CD4-positive, alpha-beta memory T cell (primary cell): ENCODE measurements at regions not wholly inside any gene's neighbourhood (a gene's known extent, or its start where the extent isn't known, plus 50 kb on each side); places are given as distances from the start of the nearest gene placed in this dataset.

Experiments
- CTCF ChIA-PET: fragments of 350-600 bp; sonication (Branson Sonifier 250); formaldehyde crosslinking; loops from one replicate; lab custom pipeline; 2021; ENCODE audit warnings: inconsistent platforms; ENCODE audit not compliant: partially characterized antibody; lab: Charles Lee
- POLR2A ChIA-PET: fragments of 350-600 bp; sonication (Branson Sonifier 250); formaldehyde crosslinking; loops from one replicate; lab custom pipeline; 2021; ENCODE audit not compliant: partially characterized antibody; lab: Charles Lee
- DNase-seq, 5 donors: peaks; one replicate each; pipeline versions ENCODE4 v3.0.0 to v3.0.0-alpha.2; 2020 to 2022; ENCODE audit warnings: mixed read lengths in 1 of 5
- H3K27ac ChIP-seq: one replicate; pipeline ENCODE4 v1.7.0; 2013; ENCODE audit warnings: low read depth, low read length
- H3K27me3 ChIP-seq: 2 replicates; pipeline ENCODE4 v1.7.0; 2013; ENCODE audit warnings: mild to moderate bottlenecking, low read length, moderate library complexity; ENCODE audit not compliant: insufficient read depth
- H3K36me3 ChIP-seq: 2 replicates; pipeline ENCODE4 v1.7.0; 2013; ENCODE audit warnings: mild to moderate bottlenecking, low read length, moderate library complexity; ENCODE audit not compliant: insufficient read depth
- H3K4me1 ChIP-seq: 2 replicates; pipeline ENCODE4 v1.7.0; 2013; ENCODE audit warnings: mild to moderate bottlenecking, low read length, moderate library complexity; ENCODE audit not compliant: insufficient read depth
- H3K4me3 ChIP-seq, 2 donors: one replicate each; pipeline ENCODE4 v1.7.0; 2013; ENCODE audit warnings: low read length in 2 of 2, mild to moderate bottlenecking in 1 of 2
- H3K9me3 ChIP-seq, 2 donors: one replicate each; pipeline ENCODE4 v1.7.0; 2013; ENCODE audit warnings: low read length in 2 of 2, control low read depth in 1 of 2; ENCODE audit not compliant: control insufficient read depth in 1 of 2
- H3K27ac Mint-ChIP-seq, 7 donors: one replicate each; pipeline ENCODE4 v1.8.0; 2020 to 2021; ENCODE audit warnings: mixed read lengths in 7 of 7, mild to moderate bottlenecking in 6 of 7, inconsistent platforms in 3 of 7, moderate library complexity in 3 of 7
- H3K27me3 Mint-ChIP-seq, 2 donors: one replicate each; pipeline ENCODE4 v1.8.0; 2020 to 2021; ENCODE audit warnings: mixed read lengths in 2 of 2
- H3K36me3 Mint-ChIP-seq, 2 donors: one replicate each; pipeline ENCODE4 v1.8.0; 2020 to 2021; ENCODE audit warnings: mixed read lengths in 2 of 2, inconsistent platforms in 1 of 2, mild to moderate bottlenecking in 1 of 2
- H3K4me1 Mint-ChIP-seq, 4 donors: one replicate each; pipeline ENCODE4 v1.8.0; 2020 to 2021; ENCODE audit warnings: mixed read lengths in 4 of 4, mild to moderate bottlenecking in 1 of 4
- H3K4me3 Mint-ChIP-seq, 8 donors: one replicate each; pipeline ENCODE4 v1.8.0; 2020 to 2021; ENCODE audit warnings: mixed read lengths in 8 of 8, mild to moderate bottlenecking in 7 of 8, moderate library complexity in 6 of 8, inconsistent platforms in 3 of 8
- H3K9me3 Mint-ChIP-seq, 8 donors: one replicate each; pipeline ENCODE4 v1.8.0; 2020 to 2021; ENCODE audit warnings: mixed read lengths in 8 of 8, mild to moderate bottlenecking in 5 of 8, inconsistent platforms in 3 of 8, moderate library complexity in 1 of 8
- intact Hi-C: fragments of 100-400 bp; cut with micrococcal nuclease; formaldehyde crosslinking; loops from one replicate; pipeline ENCODE4 v1.15.1; 2023

DNA sequence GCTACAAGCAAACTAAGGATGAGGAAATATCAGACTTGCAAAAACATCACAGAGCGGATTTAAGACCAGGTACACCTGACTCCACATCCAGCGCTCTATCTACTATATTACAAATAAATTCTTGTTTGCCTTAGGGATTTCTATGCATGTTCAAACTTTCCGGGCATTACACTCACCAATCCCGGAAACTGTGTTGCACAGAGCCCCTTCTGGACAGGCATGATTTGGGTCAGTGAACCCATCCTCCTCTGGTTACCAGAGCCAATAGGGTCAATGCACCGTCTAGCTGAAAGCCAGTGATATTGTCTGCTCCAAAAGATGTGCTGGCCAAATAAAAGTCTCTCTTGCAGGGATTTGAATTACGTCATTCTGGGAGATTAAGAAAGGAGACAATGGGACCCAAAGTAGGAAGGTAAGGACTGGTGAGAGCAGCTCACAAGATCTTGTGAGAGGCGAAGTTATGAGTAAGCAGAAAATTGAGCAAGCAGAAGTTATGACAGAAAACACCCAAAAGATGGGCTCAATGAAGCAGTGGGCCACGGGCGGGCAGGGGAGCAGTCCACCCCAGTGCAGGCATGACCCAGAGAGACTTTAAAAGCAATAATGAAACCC, 155.8 kb upstream of the RAI14 start:
- Mint-ChIP-seq H3K4me1 (peaks cover 0 to 11% (median 5%) of the 10 kb centered on the region in 4 donors), H3K9me3 (no peaks in the 10 kb centered on the region), H3K36me3 (no peaks in the 10 kb centered on the region), H3K4me3 (no peak overlapping the region), H3K27me3 (peaks cover 2 to 10% of the 10 kb centered on the region in 2 donors), H3K27ac (no peak overlapping the region)
- no peak for DNase-seq
- peaks cover 3% of the 10 kb centered on the region for H3K27me3 ChIP-seq
- no peak overlapping the region for H3K27ac ChIP-seq
- no peaks in the 10 kb centered on the region for H3K36me3 ChIP-seq
- H3K4me1 ChIP-seq, result no peaks in the 10 kb centered on the region
- intact Hi-C loops, result no loop called here
- ChIA-PET POLR2A (no interaction called here), CTCF (interaction anchor here (0.9 to 1.4 kb wide), 3 partner anchors 9 to 25 kb away, joined by 4 to 5 read pairs (median 4); no protein-coding TSS in a partner anchor)
- H3K4me3 ChIP-seq, result no peak overlapping the region
- H3K9me3 ChIP-seq, result no peaks in the 10 kb centered on the region

DNA sequence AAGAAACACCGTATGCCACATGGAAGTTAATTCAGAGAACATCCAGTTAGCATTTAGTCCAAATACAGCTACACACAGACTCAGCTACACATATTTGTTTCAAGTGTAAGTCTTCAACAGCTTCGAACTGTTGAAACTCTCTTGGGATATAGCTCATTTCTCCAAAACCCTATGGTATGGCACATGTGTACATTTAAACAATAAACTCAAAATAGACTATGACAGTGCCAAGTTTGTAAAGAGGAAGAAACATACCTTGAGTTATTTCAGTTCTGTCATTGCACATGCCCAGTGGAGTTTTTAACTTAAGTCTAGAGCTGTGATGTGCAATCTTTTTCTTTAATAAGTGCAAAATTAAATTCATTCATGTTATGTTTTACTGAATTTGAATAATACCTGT, 155.1 kb upstream of the RAI14 start:
- peaks cover 1 to 12% of the 10 kb centered on the region in 2 donors for H3K27me3 Mint-ChIP-seq
- no peak overlapping the region for H3K4me3 Mint-ChIP-seq
- peaks cover 5% of the 10 kb centered on the region for H3K27me3 ChIP-seq
- DNase-seq, result no peak
- no peaks in the 10 kb centered on the region for H3K9me3 ChIP-seq
- no peak overlapping the region for H3K4me3 ChIP-seq
- CTCF ChIA-PET, result interaction anchor here (0.9 to 1.4 kb wide), 3 partner anchors 9 to 24 kb away, joined by 4 to 5 read pairs (median 4); no protein-coding TSS in a partner anchor
- no peaks in the 10 kb centered on the region for H3K4me1 ChIP-seq
- H3K4me1 Mint-ChIP-seq, result peaks cover 0 to 11% (median 5%) of the 10 kb centered on the region in 4 donors
- H3K36me3 ChIP-seq, result no peaks in the 10 kb centered on the region
- no peaks in the 10 kb centered on the region for H3K36me3 Mint-ChIP-seq
- no peak overlapping the region for H3K27ac Mint-ChIP-seq
- H3K27ac ChIP-seq, result no peak overlapping the region
- POLR2A ChIA-PET, result no interaction called here
- intact Hi-C loops, result no loop called here
- H3K9me3 Mint-ChIP-seq, result no peaks in the 10 kb centered on the region

DNA sequence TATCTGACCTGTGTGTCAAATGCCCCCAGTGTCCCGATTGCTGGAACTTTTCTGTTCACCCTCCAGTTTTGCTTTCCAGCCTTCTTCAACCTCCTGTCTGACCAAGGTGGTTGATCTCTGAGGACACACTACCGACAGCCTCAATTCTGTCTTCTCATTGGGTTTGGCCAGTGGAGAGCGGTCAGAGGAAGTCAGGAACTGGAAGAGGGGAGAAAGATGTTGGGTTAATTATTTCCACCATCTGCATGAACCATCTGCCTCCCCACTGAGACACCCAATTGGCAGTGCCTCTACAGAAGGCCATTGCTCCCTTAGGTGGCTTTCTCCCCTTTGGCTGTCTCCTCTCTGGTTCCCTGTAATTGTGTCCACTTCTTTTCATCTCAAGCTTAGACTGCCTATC, 154.3 kb upstream of the RAI14 start:
- H3K9me3 Mint-ChIP-seq, result no peaks in the 10 kb centered on the region
- no peak for DNase-seq
- H3K36me3 Mint-ChIP-seq, result no peaks in the 10 kb centered on the region
- no peak overlapping the region for H3K4me3 ChIP-seq
- H3K9me3 ChIP-seq, result no peaks in the 10 kb centered on the region
- H3K4me1 ChIP-seq, result no peaks in the 10 kb centered on the region
- no peak overlapping the region for H3K27ac ChIP-seq
- peaks cover 0 to 11% (median 5%) of the 10 kb centered on the region in 4 donors for H3K4me1 Mint-ChIP-seq
- no peaks in the 10 kb centered on the region for H3K36me3 ChIP-seq
- CTCF ChIA-PET, result no interaction called here
- peaks cover under 1 to 15% of the 10 kb centered on the region in 2 donors for H3K27me3 Mint-ChIP-seq
- POLR2A ChIA-PET, result no interaction called here
- H3K4me3 Mint-ChIP-seq, result no peak overlapping the region
- peaks cover 5% of the 10 kb centered on the region for H3K27me3 ChIP-seq
- intact Hi-C loops, result no loop called here
- H3K27ac Mint-ChIP-seq, result no peak overlapping the region

DNA sequence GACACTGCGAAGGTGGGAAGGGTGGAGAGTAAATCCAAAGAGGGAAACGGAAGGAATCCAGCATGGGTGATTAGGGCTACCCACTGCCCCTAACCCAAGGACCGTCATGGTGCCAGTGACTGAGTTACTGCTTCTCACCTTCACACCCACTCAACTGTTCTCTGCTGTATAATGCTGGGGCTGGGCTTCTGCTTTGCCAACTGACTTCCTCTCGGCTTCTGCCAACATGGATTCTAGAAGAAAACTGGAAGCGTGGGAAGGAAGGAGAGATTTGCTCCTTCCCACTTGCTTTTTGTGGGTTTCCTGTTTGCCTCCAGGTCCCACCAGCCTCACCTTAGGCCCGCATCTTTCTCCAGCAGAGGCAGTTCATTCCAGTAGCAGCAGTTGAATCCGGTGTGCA, 153.5 kb upstream of the RAI14 start:
- intact Hi-C loops, result no loop called here
- no peaks in the 10 kb centered on the region for H3K9me3 ChIP-seq
- no peak overlapping the region for H3K4me3 ChIP-seq

DNA sequence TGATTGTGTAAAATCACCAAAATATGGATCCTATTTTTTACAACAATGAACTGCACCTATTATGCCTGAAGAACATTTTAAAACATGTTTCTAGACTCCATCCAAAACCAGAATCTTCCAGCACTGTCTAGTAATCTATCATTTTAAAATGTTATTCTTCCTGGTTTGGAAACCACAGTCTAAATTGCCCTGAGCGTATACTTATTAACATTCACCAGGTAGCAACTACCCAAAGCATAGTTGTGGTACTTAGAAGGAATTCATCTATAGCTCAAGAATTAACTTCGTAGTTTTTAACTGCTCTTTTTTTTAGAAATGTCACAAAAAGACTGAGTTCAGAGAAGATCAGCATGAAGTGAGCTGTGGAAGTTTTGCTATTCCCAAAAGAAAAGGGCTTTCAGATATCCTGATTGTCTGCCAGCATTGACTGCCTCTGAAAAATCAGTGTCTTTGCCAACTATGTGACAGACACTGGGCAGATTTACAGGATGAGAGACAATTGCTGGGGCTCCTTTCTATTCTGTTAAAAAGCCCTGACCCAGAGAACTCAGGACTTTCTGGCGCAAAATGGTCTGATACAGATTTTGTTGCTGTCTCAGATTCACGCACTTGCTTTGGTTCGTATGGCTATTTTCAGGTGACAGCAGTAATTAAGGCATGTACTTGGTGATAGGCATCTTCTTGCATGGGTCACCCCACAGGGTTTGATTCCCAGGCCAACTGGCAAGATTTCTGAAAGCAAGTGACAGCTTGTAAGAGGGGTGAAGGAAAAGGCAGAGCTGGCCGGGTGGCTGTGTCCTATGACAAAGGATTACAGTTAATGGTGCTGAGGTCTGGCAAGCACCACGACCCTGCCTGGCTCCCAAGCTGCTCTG, 152.5 kb upstream of the RAI14 start:
- Mint-ChIP-seq H3K27ac (no peak overlapping the region), H3K36me3 (no peaks in the 10 kb centered on the region), H3K4me3 (no peak overlapping the region), H3K27me3 (peaks cover 1 to 15% of the 10 kb centered on the region in 2 donors), H3K4me1 (peaks cover 0 to 9% (median 5%) of the 10 kb centered on the region in 4 donors), H3K9me3 (no peaks in the 10 kb centered on the region)
- POLR2A ChIA-PET, result no interaction called here
- CTCF ChIA-PET, result no interaction called here
- no peak for DNase-seq
- H3K9me3 ChIP-seq, result no peaks in the 10 kb centered on the region
- no peak overlapping the region for H3K4me3 ChIP-seq
- no peaks in the 10 kb centered on the region for H3K4me1 ChIP-seq
- H3K27me3 ChIP-seq, result peaks cover 5% of the 10 kb centered on the region
- no peaks in the 10 kb centered on the region for H3K36me3 ChIP-seq
- H3K27ac ChIP-seq, result no peak overlapping the region
- intact Hi-C loops, result no loop called here

More for the DNA sequence above, 153.5 kb upstream of the RAI14 start:
- ChIA-PET POLR2A (no interaction called here), CTCF (no interaction called here)
- Mint-ChIP-seq H3K27me3 (peaks cover 0 to 15% of the 10 kb centered on the region in 2 donors), H3K4me1 (peaks cover 0 to 11% (median 5%) of the 10 kb centered on the region in 4 donors), H3K27ac (no peak overlapping the region), H3K9me3 (no peaks in the 10 kb centered on the region), H3K4me3 (no peak overlapping the region), H3K36me3 (no peaks in the 10 kb centered on the region)
- Histone ChIP-seq H3K36me3 (no peaks in the 10 kb centered on the region), H3K27me3 (peaks cover 5% of the 10 kb centered on the region), H3K4me1 (no peaks in the 10 kb centered on the region), H3K27ac (no peak overlapping the region)
- no peak for DNase-seq

DNA sequence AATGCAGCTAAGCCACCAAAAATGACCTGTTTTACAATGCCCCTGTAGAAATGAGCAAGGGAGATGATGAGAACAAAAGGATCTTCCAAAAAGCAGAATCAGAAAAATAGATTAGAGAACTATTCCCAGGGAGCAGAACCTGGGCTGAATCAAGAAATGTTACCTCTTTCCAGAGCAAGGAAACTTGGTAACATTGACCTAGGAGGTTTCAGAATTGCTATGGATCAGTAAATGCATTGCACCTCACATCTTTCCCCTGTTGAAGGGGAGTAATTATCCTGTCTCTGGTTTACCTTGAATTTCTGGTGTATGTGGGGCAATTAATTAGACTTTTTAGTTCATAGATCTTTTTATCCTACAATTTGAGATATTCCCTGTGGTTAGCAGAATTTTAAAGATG, 151.2 kb upstream of the RAI14 start:
- Mint-ChIP-seq H3K36me3 (no peaks in the 10 kb centered on the region), H3K4me1 (no peaks in the 10 kb centered on the region), H3K27me3 (peaks cover 6 to 19% of the 10 kb centered on the region in 2 donors), H3K9me3 (no peaks in the 10 kb centered on the region), H3K4me3 (no peak overlapping the region), H3K27ac (no peak overlapping the region)
- intact Hi-C loops, result no loop called here
- Histone ChIP-seq H3K27ac (no peak overlapping the region), H3K4me3 (no peak overlapping the region), H3K27me3 (peaks cover 5% of the 10 kb centered on the region), H3K36me3 (no peaks in the 10 kb centered on the region), H3K4me1 (no peaks in the 10 kb centered on the region), H3K9me3 (no peaks in the 10 kb centered on the region)
- ChIA-PET POLR2A (no interaction called here), CTCF (interaction anchor here (1.1 kb wide), 1 partner anchor 17 kb away, joined by 3 read pairs; no protein-coding TSS in a partner anchor)
- DNase-seq, result no peak

DNA sequence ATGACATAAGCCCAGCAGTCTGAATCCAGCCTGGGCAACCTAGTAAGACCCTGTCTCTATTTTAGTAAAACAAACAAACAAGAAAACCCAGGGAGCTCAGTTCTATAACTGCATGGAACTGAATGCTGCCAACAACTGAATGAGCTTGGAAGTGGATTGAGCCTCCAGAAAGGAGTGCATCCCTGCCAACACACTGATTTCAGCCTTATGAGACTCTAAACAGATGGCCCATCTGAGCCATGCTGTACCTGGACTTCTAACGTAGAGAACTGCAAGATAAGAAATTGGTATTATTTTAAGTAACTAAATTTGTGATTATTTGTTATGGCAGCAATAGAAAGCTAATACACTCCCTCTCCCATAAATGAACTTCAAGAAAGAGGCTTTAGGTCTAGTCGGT, 150.4 kb upstream of the RAI14 start:
- H3K9me3 ChIP-seq, result no peaks in the 10 kb centered on the region
- H3K36me3 ChIP-seq, result no peaks in the 10 kb centered on the region
- peaks cover 5% of the 10 kb centered on the region for H3K27me3 ChIP-seq
- POLR2A ChIA-PET, result no interaction called here
- Mint-ChIP-seq H3K4me1 (no peaks in the 10 kb centered on the region), H3K27me3 (peaks cover 7 to 17% of the 10 kb centered on the region in 2 donors), H3K27ac (no peak overlapping the region), H3K9me3 (no peaks in the 10 kb centered on the region), H3K4me3 (no peak overlapping the region), H3K36me3 (no peaks in the 10 kb centered on the region)
- DNase-seq, result no peak
- intact Hi-C loops, result no loop called here
- CTCF ChIA-PET, result interaction anchor here (1.1 to 1.3 kb wide), 2 partner anchors 16 to 22 kb away, joined by 3 read pairs; no protein-coding TSS in a partner anchor
- H3K27ac ChIP-seq, result no peak overlapping the region
- no peaks in the 10 kb centered on the region for H3K4me1 ChIP-seq
- no peak overlapping the region for H3K4me3 ChIP-seq
